ENCODE measurements at regions not wholly inside any gene's neighbourhood (a gene's known extent, or its start where the extent isn't known, plus 50 kb on each side); places are given as distances from the start of the nearest gene placed in this dataset.
A peak's percentile ranks its signal among the peaks of the same experiment; 100 is the strongest.
"Not testable (repeated sequence)": the region's sequence is repeated elsewhere in the genome, so short reads cannot be mapped to it uniquely, and the experiment has no call there.

- not testable (repeated sequence) for DNase-seq (ENCODE audit: low spot score)
These were observed 188.0 kb downstream of the LMLN start for GRCh38 chr3:198147993-198148392.

- DNase-seq (ENCODE audit: low spot score) = not testable (repeated sequence)
These were observed 189.9 kb downstream of the LMLN start for GRCh38 chr3:198149904-198150303.

- DNase-seq (ENCODE audit: low spot score) = not testable (repeated sequence)
These were observed 191.8 kb downstream of the LMLN start for GRCh38 chr3:198151867-198152266.

GRCh38 chr3:198155771-198156170, 195.8 kb downstream of the LMLN start:
- DNase-seq (ENCODE audit: low spot score) = not testable (repeated sequence)

- DNase-seq (ENCODE audit: low spot score) = not testable (repeated sequence)
These were observed 197.3 kb downstream of the LMLN start for GRCh38 chr3:198157231-198157868.

GRCh38 chr3:198158007-198158406, 198.0 kb downstream of the LMLN start:
- not testable (repeated sequence) for DNase-seq (ENCODE audit: low spot score)

GRCh38 chr3:198167339-198168039, 207.5 kb downstream of the LMLN start:
- DNase-seq (ENCODE audit: low spot score) = peak; percentile 45

- DNase-seq (ENCODE audit: low spot score) = not testable (repeated sequence)
These were observed 210.8 kb downstream of the LMLN start for GRCh38 chr3:198170781-198171180.

GRCh38 chr3:198173080-198173479, 213.1 kb downstream of the LMLN start:
- not testable (repeated sequence) for DNase-seq (ENCODE audit: low spot score)

- not testable (repeated sequence) for DNase-seq (ENCODE audit: low spot score)
These were observed 214.0 kb downstream of the LMLN start for GRCh38 chr3:198173929-198174574.
